HG03066 (cell line): ENCODE measurements at regions not wholly inside any gene's neighbourhood (a gene's known extent, or its start where the extent isn't known, plus 50 kb on each side); places are given as distances from the start of the nearest gene placed in this dataset.

Experiments
- ATAC-seq: cut with Tn5 transposase; IDR thresholded peaks from one replicate; pipeline ENCODE4 v1.9.1; 2021; ENCODE audit warnings: low read depth; ENCODE audit not compliant: unreplicated experiment

DNA sequence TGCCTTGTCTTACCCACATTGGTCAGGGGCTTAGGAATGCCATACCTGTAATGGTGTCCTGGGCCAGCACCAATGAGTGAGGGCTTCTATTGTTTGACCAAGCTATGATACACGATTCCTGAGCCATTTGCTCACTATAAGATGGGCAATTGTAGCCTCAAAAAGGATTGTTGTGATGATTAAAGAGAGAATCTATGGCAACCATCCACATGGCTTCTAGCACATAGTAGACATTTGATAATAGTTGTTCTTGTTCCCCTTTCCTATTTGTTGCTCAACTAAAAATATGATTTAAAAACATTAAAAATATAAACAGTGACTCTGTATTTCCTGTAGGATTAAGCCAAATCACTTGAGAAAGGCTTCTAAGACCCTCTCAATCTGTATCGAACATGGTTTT, 366.1 kb downstream of the PCNX1 start:
- no peak for ATAC-seq

DNA sequence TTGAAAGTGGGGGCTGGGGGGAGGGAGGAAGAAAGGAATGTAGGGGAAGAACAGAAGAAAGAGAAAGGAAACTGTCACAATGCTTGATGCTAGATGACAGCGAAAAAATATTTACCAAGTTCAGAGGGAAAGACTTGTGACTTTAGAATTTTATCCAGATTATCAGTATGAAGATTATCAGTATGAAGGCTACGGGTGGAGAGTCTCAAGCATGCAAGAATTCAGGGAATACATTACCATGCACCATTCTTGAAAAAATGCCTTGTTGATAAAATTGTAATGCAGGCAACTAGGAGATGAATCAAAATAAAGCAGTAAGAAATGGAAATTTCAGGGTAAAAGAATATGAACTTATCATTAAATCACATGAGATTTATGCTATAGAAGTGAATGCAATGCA, 376.8 kb downstream of the PCNX1 start:
- ATAC-seq, result no peak

DNA sequence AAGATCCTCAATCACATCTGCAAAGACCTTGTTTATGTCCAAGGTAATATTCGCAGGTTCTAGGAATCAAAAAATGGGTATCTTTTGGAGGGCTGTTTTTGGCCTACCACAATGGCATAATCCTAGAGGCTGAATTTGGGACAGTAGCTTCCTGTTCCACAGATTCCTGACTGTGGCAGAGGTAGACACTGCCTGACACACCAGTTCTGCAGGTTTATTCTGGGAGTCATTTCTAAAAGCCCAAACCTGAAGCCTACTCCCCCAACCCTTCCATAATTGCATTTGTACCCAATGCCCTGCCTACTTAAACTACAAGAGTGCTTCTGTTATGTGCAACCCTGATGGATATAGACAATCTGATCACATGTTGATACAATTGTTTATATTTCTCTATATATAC, 378.9 kb downstream of the PCNX1 start:
- no peak for ATAC-seq

DNA sequence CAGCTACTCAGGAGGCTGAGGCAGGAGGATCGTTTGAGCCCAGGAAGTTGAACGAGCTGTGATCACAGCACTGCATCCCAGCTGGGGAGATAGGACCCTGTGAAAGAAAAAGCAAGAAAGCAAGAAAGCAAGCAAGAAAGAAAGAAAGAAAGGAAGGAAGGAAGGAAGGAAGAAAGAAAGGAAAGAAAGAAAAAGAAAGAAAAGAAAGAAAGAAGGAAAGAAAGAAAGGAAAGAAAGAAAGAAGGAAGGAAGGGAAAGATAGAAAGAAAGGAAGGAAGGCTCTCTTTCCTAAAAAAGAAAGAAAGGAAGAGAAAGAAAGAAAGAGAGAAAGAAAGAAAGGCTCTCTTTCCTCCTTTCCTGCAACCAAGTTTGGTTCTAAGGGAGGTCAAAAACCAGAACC, 380.3 kb downstream of the PCNX1 start:
- ATAC-seq, result no peak

DNA sequence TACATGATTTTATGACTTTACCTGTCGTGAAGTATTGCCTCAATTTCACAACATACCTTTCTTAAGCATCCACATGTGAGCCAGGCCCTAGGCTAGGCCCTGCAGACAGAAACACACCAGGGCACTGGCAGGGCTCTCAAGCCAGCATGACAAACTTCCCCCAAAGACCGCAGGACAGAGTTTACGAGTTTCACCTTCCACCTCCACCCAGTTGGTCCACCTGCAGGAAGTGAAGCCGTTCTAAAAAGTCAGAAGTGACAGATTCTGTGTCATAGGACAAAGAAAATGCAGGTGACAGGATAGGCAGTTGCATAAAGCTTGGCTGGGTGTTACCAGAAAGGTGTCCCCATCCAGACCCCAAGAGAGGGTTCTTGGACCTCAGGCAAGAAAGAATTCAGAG, 382.3 kb downstream of the PCNX1 start:
- ATAC-seq, result peak; percentile 73

DNA sequence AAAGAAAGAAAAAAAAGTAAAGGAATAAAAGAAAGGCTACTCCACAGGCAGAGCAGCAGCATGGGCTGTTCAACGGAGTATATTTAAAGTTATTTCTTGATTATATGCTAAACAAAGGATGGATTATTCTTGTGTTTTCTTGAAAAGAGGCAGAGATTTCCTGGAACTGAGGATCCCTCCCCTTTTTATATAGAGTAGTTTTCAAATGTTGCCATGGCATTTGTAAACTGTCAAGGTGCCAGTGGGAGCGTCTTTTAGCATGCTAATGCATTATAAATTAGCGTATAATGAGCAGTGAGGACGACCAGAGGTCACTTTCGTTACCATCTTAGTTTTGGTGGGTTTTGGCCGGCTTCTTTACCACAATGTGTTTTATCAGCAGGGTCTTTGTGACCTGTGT, 383.0 kb downstream of the PCNX1 start:
- ATAC-seq, result no peak

DNA sequence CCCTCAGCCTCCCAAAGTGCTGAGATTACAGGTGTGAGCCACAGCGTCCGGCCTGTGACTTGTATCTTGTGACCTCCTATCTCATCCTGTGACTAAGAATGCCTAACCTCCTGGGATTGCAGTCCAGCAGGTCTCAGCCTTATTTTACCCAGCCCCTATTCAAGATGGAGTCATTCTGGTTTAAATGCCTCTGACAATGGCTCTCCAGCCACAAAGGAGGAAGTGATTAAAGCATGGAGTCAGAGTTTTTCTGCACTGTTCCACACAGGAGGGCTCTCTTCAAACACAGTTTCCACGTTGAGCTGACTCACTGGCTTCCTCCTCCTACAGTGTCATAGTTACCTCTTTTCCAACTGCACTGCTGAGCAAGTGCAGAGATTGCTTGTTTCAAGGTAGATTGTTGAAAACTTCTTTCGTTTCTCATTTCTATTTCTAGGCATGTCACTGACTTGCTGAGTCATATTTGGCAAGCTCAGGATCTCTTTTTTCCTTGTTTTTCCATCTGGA, 383.8 kb downstream of the PCNX1 start:
- peak; percentile 72 for ATAC-seq

DNA sequence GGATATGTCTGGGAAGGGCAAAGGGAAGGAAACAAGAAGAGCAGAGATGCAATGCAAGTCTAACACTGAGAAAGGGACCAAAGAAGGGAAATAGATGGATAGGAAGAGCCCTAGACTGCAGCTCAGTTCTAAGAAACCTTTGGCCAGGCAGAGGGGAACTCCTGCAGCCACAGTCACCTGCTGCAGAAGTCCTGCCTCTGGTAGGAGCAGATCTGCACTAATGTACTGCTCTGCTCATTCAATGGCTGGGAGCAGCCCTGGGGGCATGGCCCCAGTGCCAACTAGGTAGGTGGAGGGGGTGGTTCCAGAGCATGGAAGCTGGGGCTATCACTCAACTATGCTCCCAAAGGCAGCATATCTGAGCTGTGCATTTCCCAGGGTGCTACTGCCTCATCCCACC, 388.9 kb downstream of the PCNX1 start:
- no peak for ATAC-seq

DNA sequence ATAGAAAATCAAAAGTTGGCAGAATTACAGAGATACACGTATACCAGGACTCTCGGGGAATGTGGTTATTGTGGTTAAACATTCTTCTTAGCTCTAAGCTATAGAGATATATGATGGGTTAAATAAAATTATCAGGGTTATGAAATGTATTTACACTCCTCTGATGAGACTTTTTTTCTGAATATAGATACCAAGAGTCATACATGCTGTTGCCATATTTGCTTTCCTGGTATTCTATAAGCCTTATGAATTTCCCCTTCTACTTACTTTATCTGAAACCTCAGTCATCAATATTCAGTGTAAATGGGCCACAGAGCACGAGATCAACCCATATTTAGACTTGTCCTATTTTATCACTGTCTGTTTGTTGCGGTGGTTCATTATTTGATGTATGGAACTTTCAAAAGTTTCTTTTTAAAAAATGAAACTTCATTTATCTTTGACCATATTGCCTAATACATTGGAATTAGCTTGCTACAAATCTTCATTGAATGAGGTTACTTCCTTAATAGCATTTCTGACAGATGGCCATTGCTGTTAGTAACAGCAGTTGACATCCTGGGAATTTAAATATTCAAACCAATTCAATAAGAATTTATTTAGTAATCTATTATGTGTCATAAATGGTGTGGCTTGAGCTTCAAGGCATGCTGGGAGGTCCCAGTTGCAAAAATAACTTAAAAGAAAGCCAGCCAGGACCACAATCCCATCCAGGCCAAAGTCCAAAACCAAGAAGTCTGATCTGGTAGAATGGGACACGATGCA, 393.5 kb downstream of the PCNX1 start:
- ATAC-seq, result no peak

DNA sequence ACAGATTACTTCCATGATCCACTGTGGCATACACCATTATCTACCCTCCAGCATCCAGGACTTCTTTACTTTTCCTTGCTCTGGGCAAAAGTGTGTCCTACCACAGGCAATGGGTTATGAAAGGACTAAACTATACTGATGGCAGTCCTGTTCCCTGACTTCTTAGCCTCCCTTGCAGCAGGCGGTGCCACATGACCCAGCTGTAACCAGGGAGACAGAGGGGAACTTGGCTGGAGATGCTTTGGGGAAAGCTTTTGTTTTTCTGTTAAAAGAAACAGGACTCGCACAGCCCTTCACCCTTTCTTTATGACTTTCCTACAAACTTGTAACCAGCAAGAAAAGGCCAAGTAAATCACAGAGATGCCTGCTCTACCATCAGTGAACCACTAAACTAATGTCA, 394.4 kb downstream of the PCNX1 start:
- no peak for ATAC-seq

DNA sequence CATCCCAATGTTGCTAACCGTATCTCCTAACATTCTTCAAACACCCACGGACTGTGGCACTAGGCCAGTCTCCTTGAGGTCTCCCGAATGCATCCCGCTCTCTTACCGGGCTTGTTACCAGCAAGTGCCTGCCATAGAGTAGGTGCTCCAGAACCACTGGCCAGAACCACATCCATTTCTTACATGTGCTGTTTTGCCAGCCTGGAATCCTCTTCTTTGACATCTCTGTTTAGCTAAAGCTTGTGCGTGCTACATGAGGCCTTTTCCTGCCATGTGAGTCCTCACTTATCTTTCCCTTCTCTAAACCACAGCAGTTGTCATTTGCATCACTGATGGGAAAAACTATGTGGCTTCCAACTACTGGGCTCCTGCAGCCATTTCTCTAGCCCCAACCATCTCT, 397.4 kb downstream of the PCNX1 start:
- ATAC-seq, result no peak

DNA sequence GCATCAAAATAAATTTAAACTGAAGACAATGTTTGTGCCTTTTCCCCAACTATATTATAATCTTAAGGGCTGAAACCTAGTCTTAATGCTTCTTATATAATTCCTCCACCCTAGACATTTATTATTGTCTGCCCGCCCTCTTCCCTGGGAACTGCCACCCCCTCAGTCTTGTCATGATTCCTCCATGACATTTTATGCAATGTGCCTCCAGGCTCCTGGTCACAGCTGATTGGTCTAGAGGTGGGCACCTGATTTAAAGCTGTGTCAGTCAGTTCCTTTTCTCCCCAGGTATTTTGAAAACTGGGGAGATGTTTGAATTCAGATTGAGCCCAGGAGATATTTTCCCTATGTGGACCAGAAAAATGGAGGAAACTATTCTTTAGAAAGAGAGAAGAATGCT, 401.4 kb downstream of the PCNX1 start:
- no peak for ATAC-seq

DNA sequence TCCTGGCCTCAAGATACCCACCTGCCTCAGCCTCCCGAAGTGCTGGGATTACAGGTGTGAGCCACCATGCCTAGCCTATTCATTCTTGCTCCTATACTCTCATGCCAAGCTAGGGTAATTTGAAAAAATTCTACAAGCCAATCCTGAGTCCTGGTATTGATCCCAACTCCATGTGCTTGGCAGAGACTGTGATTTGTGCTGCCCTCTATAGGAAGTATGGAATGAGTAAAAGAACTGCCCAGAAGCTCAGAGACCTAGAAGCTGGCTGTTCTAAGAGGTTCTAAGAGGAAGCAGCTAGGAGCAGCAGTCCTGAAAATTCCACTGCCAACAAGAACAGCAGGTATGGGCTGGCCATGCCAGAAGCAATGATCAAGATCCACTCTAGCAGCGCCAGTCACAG, 402.5 kb downstream of the PCNX1 start:
- ATAC-seq, result no peak

DNA sequence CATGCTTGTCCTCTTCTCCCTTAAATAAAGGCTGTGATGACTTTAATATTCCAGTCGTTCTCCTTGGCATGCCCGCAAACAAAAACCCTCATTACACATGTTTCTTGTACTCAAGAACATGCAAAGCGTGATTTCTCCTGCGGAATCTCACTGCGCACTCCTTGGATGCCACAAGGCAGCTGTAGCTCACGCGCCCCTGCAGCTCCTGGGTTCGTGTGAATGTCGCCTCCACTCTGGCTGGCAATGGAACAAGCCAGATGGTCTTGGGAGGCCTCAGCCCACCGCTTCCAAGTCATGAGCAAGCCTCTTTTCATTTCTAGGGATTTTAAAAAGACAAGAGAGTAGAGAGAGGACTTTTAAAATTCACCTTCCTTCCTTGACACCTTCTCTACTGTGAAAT, 403.8 kb downstream of the PCNX1 start:
- no peak for ATAC-seq

DNA sequence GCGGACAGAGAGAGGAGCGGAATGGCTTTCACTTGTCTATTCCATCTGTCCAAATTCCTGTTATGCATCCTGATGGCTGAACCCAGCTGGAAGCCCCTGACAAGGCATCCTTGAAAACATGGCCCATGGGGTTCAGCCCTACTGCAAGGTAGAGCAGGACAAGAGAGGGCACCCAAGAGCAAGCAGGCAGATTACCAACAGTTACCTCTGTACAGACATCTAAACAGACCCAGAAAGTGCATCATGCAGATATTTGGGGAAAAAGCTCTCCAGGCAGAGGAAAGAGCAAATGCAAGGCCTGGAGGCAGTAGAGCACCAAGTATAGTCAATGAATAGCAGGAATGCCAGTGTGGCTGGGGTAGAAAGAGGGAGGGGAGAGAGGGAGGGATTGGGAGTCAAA, 407.5 kb downstream of the PCNX1 start:
- ATAC-seq, result no peak

DNA sequence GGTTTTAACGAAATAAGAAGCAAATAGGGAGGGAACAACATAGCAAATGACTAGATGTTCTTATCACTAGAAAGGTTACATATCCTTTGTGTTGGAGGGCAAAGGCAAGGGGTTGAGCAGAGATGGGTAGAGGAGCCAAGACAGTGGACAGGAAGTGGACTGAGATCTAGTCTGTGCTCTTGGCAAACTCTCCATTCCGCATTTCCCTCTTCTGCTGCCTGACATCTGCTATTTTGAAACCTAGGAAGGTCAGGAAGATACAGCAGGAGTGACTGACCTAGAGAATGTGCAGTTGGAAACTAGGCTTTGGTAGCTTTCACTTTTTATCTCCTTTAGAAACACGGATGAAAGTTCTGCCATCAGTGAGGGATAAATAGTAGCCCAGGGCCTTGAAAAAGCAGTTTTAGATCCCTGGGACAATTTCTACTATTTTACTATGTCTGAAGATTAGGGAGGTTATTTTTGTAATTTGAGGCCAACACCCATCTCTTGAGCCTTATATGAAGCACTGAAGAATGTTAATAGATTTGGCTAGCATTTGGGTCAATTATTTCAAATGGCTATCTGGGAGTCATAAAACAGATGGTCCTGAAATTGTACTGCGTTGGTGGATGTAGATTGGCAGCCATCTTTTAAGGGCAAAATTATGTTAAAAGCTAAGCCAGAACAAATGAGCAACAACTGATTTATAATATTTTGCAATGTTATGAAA, 410.3 kb downstream of the PCNX1 start:
- no peak for ATAC-seq

DNA sequence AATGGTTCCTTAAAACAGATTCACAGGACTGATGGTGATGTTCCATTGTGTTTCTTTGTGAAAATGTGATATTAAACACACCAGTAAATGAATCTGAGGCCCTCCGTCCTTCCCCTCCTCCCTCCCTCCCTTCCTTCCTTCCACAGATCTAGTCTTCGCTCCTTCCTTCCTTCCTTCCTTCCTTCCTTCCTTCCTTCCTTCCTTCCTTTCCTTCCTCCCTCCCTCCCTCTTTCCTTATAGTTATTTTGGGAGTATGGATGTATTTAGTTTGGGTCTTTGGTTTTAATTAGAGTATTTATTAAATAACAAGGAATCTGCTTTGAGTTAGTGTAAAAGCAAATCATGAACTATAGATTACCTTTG, 410.8 kb downstream of the PCNX1 start:
- no peak for ATAC-seq

DNA sequence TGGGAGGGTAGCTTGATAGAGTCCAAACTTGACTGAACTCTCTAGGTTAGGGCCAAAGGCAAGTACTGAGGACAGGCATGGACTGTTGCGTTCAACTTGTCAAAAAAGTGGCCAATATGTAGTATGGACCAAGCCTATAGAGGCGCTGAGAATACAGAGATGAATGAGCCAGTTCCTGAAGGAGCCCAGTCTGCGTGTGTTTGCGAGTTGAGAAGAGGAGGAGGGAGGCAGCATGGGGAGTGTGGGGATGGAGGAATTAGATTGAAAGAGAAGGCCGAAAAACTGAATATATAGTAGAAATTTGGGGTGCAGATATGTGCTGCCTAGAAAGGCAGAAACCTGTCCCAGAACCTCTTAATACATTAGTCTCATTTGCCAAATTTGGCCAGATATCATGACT, 412.4 kb downstream of the PCNX1 start:
- ATAC-seq, result no peak

DNA sequence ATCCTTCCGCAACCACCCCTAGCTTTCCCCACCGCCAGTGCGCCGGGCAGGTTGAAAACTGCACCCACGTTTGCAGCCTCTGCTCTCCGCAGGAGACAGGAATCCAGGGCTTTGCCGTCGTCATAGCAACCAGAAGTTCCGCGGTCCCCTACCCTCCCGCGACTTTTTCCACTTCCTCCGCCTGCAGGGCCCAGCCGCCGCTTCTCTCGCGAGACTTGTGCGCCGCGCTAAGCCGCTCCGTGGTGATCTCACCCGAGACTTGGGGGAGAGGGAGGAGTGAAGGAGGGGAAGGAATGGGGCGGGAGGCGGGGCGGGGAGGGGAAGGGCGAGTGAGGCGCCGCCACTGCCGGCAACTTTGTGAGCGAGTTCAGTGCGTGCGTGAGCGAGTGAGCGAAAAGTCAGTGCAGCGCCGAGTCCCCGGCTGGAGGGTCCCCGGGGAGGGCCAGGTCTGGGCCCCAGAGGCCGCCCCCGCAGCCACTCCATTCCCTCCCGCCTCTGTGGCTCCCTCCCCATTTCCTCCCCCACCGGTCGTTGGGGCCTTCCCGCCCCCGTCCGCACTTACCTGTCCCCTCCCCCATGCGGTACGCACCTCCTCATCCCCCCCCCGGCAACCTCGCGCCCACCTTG, 413.0 kb downstream of the PCNX1 start, which contains the start of gene SIPA1L1:
TSS of gene SIPA1L1 (plus strand) at position 370 of the 627 bp plus-strand sequence.
- peak; percentile 79 for ATAC-seq

DNA sequence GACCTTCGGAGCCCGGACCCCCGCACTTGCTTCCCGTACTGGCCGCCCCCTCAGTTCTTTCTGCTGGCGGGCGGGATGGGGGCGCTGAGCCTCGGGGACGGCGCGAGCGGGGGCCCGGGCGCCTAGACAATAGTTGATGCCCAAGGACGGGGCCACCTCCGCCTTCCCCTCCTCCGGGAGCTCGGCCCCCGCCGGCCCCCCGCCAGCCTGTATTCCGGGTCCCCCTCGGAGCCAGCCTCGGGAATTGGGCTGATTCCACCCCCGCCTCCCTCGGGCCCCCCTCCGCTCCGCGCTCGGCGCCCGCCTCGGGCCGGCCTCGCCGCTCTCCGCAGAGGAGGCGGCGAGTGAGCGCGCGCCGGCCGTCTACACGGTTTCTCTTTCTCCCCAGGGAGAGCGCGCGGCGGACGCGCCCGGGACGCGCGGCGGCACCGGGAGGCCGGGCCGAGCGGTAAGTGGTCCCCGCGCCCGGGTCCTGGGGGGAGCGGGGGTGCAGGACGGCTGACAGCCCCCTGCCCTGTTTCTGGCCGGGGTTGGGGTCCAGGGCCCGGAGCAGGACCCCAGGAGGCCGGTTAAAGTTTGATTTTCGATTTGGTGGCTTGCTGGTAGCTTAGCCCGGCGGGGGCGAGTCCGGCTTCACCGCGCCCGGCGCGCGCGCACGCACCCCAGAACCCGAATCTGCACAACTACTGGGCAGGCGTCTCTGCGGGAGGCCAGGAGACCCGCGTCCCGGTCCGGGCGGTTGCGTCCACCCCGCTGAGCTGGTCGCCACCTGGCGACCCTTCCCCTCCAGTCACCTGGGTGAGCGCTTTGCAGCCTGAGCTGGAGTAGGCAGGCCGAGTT, 413.7 kb downstream of the PCNX1 start:
- ATAC-seq, result peak; percentile 25
